ENCODE measurements at regions not wholly inside any gene's neighbourhood (a gene's known extent, or its start where the extent isn't known, plus 50 kb on each side); places are given as distances from the start of the nearest gene placed in this dataset.
"Not testable (repeated sequence)": the region's sequence is repeated elsewhere in the genome, so short reads cannot be mapped to it uniquely, and the experiment has no call there.

GRCh38 chr2:131584380-131584779 is 56.7 kb downstream of the CCDC74A start:
- H3K27me3 ChIP-seq, result no peaks in the 10 kb centered on the region
- H3K4me1 ChIP-seq, result peaks cover 0 to 29% (median 2%) of the 10 kb centered on the region in 10 experiments; a peak in 7 of 20 replicates
- no peaks in the 10 kb centered on the region for H4K20me1 ChIP-seq
- TF ChIP-seq Cebpa-rat (IDR thresholded peaks at IDR 0.05), result no peak
- H3K36me3 ChIP-seq, result no peaks in the 10 kb centered on the region
- H3K27ac ChIP-seq, result 0 out of 22 replicates have a peak overlapping the region, but pooled peaks of 1 of the 11 experiments have one; percentile 31
- H3K9me3 ChIP-seq (replicated peaks in 1 of 11), result 0 out of 22 replicates have a peak, but pooled peaks cover 0 to 4% (median 0%) of the 10 kb centered on the region in 11 experiments
- H3K4me3 ChIP-seq, result no peak overlapping the region
- no peak overlapping the region for H3K9ac ChIP-seq
- peak overlapping the region in 4 of 11 experiments; percentile 3 to 69 (median 40); a peak in 7 of 22 replicates for H3K4me2 ChIP-seq

DNA sequence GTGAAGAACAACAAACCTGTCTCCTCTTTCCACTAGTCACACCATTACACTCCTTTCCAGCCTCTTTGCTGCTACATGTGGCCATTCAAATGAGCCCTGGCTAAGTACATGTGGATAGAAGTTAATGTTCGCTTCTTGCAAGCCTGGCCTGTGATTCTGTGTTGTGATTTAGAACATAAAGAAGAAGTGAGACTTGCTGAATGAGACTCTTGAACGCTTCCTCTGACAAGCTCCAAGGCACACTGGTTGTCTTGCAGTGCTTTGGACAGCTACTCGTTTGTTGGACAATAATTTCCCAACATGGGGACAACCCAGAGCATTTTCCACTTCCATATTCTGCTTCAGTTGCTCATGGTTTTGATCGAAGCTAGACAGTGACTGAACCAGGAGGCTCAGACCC is 57.3 kb downstream of the CCDC74A start:
- Histone ChIP-seq H3K9me3 (replicated peaks in 1 of 11) (0 out of 22 replicates have a peak, but pooled peaks cover 0 to 4% (median 0%) of the 10 kb centered on the region in 11 experiments), H3K4me2 (peak overlapping the region in 4 of 11 experiments; percentile 3 to 72 (median 44); a peak in 7 of 22 replicates)

GRCh38 chr2:131588152-131588873 is 60.6 kb downstream of the CCDC74A start:
- H3K36me3 ChIP-seq, result no peaks in the 10 kb centered on the region
- H3K4me3 ChIP-seq, result no peak overlapping the region
- peaks cover 0 to 9% (median 0%) of the 10 kb centered on the region in 11 experiments; a peak in 3 of 22 replicates for H3K9me3 ChIP-seq (replicated peaks in 1 of 11)
- H3K27me3 ChIP-seq, result no peaks in the 10 kb centered on the region
- H3K27ac ChIP-seq, result no peak overlapping the region
- no peaks in the 10 kb centered on the region for H4K20me1 ChIP-seq
- H3K9ac ChIP-seq, result no peak overlapping the region
- H3K4me2 ChIP-seq, result no peak overlapping the region
- peaks cover 0 to 29% (median 2%) of the 10 kb centered on the region in 10 experiments; a peak in 7 of 20 replicates for H3K4me1 ChIP-seq
- TF ChIP-seq Cebpa-rat (IDR thresholded peaks at IDR 0.05), result no peak

More for the DNA sequence above, 57.3 kb downstream of the CCDC74A start:
- Histone ChIP-seq H4K20me1 (no peaks in the 10 kb centered on the region), H3K9ac (no peak overlapping the region), H3K27me3 (no peaks in the 10 kb centered on the region), H3K36me3 (no peaks in the 10 kb centered on the region), H3K4me1 (peaks cover 0 to 29% (median 2%) of the 10 kb centered on the region in 10 experiments; a peak in 7 of 20 replicates), H3K4me3 (no peak overlapping the region), H3K27ac (peak overlapping the region in 1 of 11 experiments; percentile 43; a peak in 1 of 22 replicates)
- TF ChIP-seq Cebpa-rat (IDR thresholded peaks at IDR 0.05), result no peak

DNA sequence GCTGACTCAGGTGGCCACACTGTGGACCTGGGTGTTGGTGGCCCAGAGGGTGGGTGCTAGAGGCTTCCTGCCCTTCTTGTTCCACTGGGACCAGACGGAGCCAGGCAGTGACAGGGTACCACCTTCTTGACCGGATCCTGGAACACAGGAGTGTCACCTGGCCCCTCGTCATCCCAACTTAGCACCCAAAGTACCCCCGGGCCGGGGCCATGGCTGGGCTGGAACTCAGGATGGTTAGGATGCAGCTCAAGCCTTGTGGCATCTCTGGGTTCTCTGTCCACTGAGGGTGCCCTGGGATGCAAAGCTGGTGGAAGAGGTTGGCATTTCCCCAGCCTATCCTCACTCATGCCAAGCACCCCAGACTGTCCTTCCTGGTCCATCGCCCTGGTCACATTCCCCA is 61.4 kb downstream of the CCDC74A start:
- H3K4me3 ChIP-seq; H3K4me2 ChIP-seq; H4K20me1 ChIP-seq; H3K36me3 ChIP-seq; H3K27me3 ChIP-seq; H3K9ac ChIP-seq; H3K9me3 ChIP-seq (replicated peaks in 1 of 11); H3K27ac ChIP-seq: not testable (repeated sequence)
- peaks cover 0 to 21% (median 2%) of the 10 kb centered on the region in 10 experiments; a peak in 7 of 20 replicates for H3K4me1 ChIP-seq

DNA sequence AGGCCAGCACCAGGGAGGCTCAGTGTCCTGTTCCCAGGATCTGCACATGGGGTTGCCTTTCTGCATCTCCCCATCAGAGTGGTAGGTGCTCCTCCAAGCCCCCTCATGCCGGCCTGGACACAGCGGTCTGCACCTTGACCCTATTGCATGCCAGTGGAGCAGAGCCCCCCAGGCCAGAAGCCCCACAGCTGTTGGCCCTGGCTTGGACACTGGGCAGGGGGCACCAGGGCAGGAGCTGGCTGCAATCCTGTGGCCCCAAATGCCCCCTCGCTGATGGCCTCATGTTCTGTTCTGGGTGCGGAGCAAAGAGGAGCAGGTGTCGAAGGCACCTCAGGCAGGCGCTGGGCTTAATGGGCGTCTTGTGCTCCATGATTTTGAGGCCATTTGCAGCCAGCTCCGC is 62.7 kb downstream of the CCDC74A start:
- Histone ChIP-seq H3K9me3 (replicated peaks in 1 of 11) (peaks cover 0 to 9% (median 0%) of the 10 kb centered on the region in 11 experiments; a peak in 3 of 22 replicates), H3K27me3 (no peaks in the 10 kb centered on the region)
- no peak for TF ChIP-seq Cebpa-rat (IDR thresholded peaks at IDR 0.05)

GRCh38 chr2:131590896-131591295 is 63.2 kb downstream of the CCDC74A start:
- peaks cover 0 to 3% (median 0%) of the 10 kb centered on the region in 10 experiments; a peak in 5 of 20 replicates for H3K4me1 ChIP-seq
- no peak for TF ChIP-seq Cebpa-rat (IDR thresholded peaks at IDR 0.05)
- peaks cover 0 to 9% (median 0%) of the 10 kb centered on the region in 11 experiments; a peak in 3 of 22 replicates for H3K9me3 ChIP-seq (replicated peaks in 1 of 11)
- H3K4me2 ChIP-seq, result no peak overlapping the region
- no peak overlapping the region for H3K27ac ChIP-seq
- H3K36me3 ChIP-seq, result no peaks in the 10 kb centered on the region
- no peaks in the 10 kb centered on the region for H4K20me1 ChIP-seq
- H3K27me3 ChIP-seq, result no peaks in the 10 kb centered on the region
- no peak overlapping the region for H3K9ac ChIP-seq
- no peak overlapping the region for H3K4me3 ChIP-seq

More for the DNA sequence above, 62.7 kb downstream of the CCDC74A start:
- H3K36me3 ChIP-seq, result no peaks in the 10 kb centered on the region
- peaks cover 0 to 8% (median 0%) of the 10 kb centered on the region in 10 experiments; a peak in 6 of 20 replicates for H3K4me1 ChIP-seq
- no peak overlapping the region for H3K4me3 ChIP-seq
- H4K20me1 ChIP-seq, result no peaks in the 10 kb centered on the region
- H3K27ac ChIP-seq, result no peak overlapping the region
- no peak overlapping the region for H3K9ac ChIP-seq
- no peak overlapping the region for H3K4me2 ChIP-seq

DNA sequence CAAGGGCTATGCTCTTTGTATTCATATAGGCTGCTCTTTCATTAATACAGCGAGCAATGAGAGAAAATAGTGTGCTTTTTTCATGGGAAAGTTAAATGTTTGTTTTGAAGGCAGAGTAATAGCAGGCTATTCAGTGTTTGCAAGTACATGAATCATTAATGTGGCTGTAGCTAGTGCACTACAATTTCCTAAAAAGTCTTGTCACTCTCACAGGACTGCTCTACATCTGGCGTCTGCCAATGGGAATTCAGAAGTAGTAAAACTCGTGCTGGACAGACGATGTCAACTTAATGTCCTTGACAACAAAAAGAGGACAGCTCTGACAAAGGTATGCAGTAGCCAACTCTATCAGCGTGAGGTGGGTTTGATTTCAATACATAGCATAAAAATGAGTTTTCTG is 68.9 kb downstream of the CCDC74A start:
- not testable (repeated sequence) for H3K4me3 ChIP-seq; H3K27me3 ChIP-seq; H3K9ac ChIP-seq; H3K9me3 ChIP-seq (replicated peaks in 1 of 11); H3K4me1 ChIP-seq; H3K4me2 ChIP-seq; H3K27ac ChIP-seq; H3K36me3 ChIP-seq; H4K20me1 ChIP-seq

- H3K9ac ChIP-seq; H3K27ac ChIP-seq; H3K4me3 ChIP-seq; H3K9me3 ChIP-seq (replicated peaks in 1 of 11); H4K20me1 ChIP-seq; H3K27me3 ChIP-seq; H3K36me3 ChIP-seq: not testable (repeated sequence)
- Histone ChIP-seq H3K4me1 (peaks cover 0 to 14% (median 4%) of the 10 kb centered on the region in 10 experiments; a peak in 9 of 20 replicates), H3K4me2 (peak overlapping the region in 8 of 11 experiments; percentile 21 to 58 (median 40); a peak in 14 of 22 replicates)
These were observed 74.8 kb downstream of the CCDC74A start for GRCh38 chr2:131602444-131602843.

- H3K4me1 ChIP-seq, result peaks cover 0 to 14% (median 4%) of the 10 kb centered on the region in 10 experiments; a peak in 9 of 20 replicates
- not testable (repeated sequence) for H3K9ac ChIP-seq; H3K9me3 ChIP-seq (replicated peaks in 1 of 11); H3K4me3 ChIP-seq; H4K20me1 ChIP-seq; H3K27me3 ChIP-seq; H3K4me2 ChIP-seq; H3K27ac ChIP-seq; H3K36me3 ChIP-seq
These were observed 77.0 kb downstream of the CCDC74A start for GRCh38 chr2:131604652-131605051.

DNA sequence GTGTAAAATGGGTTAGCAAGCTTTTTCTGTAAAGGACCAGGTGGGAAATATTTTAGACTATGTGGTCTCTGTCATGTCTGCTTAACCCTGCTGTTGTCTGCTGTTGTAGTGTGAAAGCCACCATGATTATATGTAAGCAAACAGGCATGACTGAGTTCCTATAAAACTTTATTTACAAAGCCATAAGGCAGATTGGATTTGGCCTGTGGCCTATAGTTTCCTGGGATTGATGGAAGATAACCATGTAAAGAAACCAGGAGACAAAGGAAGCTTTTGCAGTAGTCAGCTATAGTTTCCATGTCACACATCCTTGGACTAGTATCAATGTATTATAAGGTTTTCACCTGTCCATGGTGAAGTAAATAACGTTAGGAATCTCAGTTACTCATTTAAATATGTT is 78.7 kb downstream of the CCDC74A start:
- not testable (repeated sequence) for H3K9me3 ChIP-seq (replicated peaks in 1 of 11); H3K36me3 ChIP-seq; H4K20me1 ChIP-seq; H3K4me3 ChIP-seq; H3K9ac ChIP-seq; H3K27ac ChIP-seq; H3K4me2 ChIP-seq; H3K27me3 ChIP-seq
- H3K4me1 ChIP-seq, result peaks cover 0 to 14% (median 4%) of the 10 kb centered on the region in 10 experiments; a peak in 9 of 20 replicates

DNA sequence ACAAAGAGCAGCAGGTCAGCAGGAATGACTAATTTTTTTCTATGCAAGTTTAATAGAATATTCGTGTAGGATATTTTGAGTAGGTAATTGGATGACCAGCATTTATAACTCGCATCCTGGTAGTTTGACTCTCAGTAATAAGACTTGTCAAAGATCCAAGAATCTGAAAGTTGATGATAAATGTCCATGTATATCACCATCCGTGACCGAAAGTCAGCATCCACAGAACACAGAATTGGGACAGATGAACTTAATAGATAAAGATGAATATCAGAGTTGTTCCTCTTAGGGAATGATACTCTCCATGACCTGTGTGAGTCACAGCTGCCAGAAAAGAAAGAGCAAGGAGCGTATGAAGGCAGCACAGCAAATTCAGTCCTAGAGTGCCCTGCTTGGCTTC is 79.4 kb downstream of the CCDC74A start:
- not testable (repeated sequence) for H3K4me2 ChIP-seq; H3K27ac ChIP-seq; H3K27me3 ChIP-seq; H3K9ac ChIP-seq; H3K9me3 ChIP-seq (replicated peaks in 1 of 11); H4K20me1 ChIP-seq; H3K4me3 ChIP-seq; H3K36me3 ChIP-seq
- H3K4me1 ChIP-seq, result peaks cover 0 to 10% (median 4%) of the 10 kb centered on the region in 10 experiments; a peak in 9 of 20 replicates

DNA sequence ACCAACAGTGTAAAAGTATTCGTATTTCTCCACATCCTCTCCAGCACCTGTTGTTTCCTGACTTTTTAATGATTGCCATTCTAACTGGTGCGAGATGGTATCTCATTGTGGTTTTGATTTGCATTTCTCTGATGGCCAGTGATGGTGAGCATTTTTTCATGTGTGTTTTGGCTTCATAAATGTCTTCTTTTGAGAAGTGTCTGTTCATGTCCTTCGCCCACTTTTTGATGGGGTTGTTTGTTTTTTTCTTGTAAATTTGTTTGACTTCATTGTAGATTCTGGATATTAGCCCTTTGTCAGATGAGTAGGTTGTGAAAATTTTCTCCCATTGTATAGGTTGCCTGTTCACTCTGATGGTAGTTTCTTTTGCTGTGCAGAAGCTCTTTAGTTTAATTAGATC is 86.9 kb downstream of the CCDC74A start:
- H3K27ac ChIP-seq; H3K4me1 ChIP-seq; H3K9me3 ChIP-seq (replicated peaks in 1 of 11); H3K4me3 ChIP-seq; H3K36me3 ChIP-seq; H3K4me2 ChIP-seq; H3K9ac ChIP-seq; H4K20me1 ChIP-seq; H3K27me3 ChIP-seq: not testable (repeated sequence)

- not testable (repeated sequence) for H3K27me3 ChIP-seq; H3K4me1 ChIP-seq; H4K20me1 ChIP-seq; H3K4me3 ChIP-seq; H3K4me2 ChIP-seq; H3K9ac ChIP-seq; H3K9me3 ChIP-seq (replicated peaks in 1 of 11); H3K27ac ChIP-seq; H3K36me3 ChIP-seq
These were observed 90.6 kb downstream of the CCDC74A start for GRCh38 chr2:131618320-131618719.

Data from BLaER1 treated with 17β-estradiol and CSF1 and Interleukin-3, amounts not matched to agents 10 nM and 100 nM (cell line).